Progenitor cell of endocrine pancreas (in vitro differentiated cells): ENCODE measurements at regions not wholly inside any gene's neighbourhood (a gene's known extent, or its start where the extent isn't known, plus 50 kb on each side); places are given as distances from the start of the nearest gene placed in this dataset.

Source experiments
- DNase-seq: peaks from one replicate; pipeline ENCODE4 v3.0.0; 2021; ENCODE audit warnings: low spot score; ENCODE audit not compliant: unreplicated experiment
- H3K27ac Mint-ChIP-seq: 2 replicates; pipeline ENCODE4 v1.8.0; 2021; ENCODE audit warnings: mild to moderate bottlenecking, moderate library complexity, mixed read lengths
- H3K27me3 Mint-ChIP-seq: 2 replicates; pipeline ENCODE4 v1.8.0; 2021; ENCODE audit warnings: mixed read lengths
- H3K36me3 Mint-ChIP-seq: 2 replicates; pipeline ENCODE4 v1.8.0; 2022; ENCODE audit warnings: mixed read lengths; ENCODE audit not compliant: insufficient read depth
- H3K4me1 Mint-ChIP-seq: 2 replicates; pipeline ENCODE4 v1.8.0; 2021; ENCODE audit warnings: low read depth, mixed read lengths
- H3K4me3 Mint-ChIP-seq: 2 replicates; pipeline ENCODE4 v1.8.0; 2021; ENCODE audit warnings: low read depth, mild to moderate bottlenecking, moderate library complexity, mixed read lengths
- H3K9me3 Mint-ChIP-seq: 2 replicates; pipeline ENCODE4 v1.8.0; 2021; ENCODE audit warnings: low read depth, mixed read lengths
- TF ChIP-seq, protein P1 (sequence below): fragments of 200-600 bp; sonication (generic); IDR thresholded peaks from one replicate; pipeline ENCODE4 v1.5.0; 2021; ENCODE audit warnings: antibody characterized with exemption, mild to moderate bottlenecking; ENCODE audit not compliant: unreplicated experiment

DNA sequence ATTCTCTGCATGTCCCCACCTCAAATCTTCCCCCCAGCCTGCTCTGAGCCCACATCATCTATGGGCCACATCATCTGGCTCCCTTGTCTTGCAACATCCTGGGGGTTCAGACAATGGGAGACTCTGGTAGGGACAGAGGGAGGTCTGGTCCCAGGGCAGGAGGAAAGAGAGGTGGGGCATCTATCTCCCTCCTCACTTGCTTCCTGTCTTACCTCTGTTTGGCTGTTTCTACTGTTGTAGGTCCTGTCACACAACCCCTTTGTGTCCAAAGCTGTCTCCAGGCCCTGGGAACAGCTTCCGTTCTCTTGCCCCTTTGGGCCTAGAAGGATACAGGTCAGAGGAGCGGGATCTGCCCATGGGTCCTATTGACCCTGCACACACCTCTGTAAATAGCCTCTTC lies 227.2 kb downstream of the NSG2 start:
- TF ChIP-seq, protein P1, sequence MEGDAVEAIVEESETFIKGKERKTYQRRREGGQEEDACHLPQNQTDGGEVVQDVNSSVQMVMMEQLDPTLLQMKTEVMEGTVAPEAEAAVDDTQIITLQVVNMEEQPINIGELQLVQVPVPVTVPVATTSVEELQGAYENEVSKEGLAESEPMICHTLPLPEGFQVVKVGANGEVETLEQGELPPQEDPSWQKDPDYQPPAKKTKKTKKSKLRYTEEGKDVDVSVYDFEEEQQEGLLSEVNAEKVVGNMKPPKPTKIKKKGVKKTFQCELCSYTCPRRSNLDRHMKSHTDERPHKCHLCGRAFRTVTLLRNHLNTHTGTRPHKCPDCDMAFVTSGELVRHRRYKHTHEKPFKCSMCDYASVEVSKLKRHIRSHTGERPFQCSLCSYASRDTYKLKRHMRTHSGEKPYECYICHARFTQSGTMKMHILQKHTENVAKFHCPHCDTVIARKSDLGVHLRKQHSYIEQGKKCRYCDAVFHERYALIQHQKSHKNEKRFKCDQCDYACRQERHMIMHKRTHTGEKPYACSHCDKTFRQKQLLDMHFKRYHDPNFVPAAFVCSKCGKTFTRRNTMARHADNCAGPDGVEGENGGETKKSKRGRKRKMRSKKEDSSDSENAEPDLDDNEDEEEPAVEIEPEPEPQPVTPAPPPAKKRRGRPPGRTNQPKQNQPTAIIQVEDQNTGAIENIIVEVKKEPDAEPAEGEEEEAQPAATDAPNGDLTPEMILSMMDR, result no peak
- Mint-ChIP-seq H3K27me3 (no peaks in the 10 kb centered on the region), H3K36me3 (no peaks in the 10 kb centered on the region), H3K4me3 (no peak overlapping the region), H3K27ac (no peak overlapping the region), H3K9me3 (peaks cover 6% of the 10 kb centered on the region), H3K4me1 (no peaks in the 10 kb centered on the region)
- DNase-seq, result no peak

DNA sequence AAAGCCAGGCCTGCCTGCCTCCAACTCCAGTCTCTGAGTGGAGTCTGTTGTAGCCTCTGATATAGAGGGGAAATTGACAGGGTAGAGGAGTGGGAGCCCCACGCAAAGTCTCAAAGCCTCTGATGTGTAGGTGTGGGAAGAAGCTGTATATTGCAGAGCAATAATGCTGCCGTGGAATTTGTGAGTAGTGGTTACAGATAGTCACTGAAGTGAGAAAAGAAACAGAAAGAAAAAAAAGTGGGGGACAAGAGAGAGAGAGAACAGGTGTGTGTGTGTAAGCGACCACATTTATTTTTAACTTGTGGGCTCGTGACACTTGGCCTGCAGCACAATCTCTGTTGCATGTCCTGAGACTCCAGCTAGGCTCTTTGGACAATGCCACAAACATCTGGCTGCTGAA lies 227.8 kb downstream of the NSG2 start:
- H3K36me3 Mint-ChIP-seq, result no peaks in the 10 kb centered on the region
- peaks cover 6% of the 10 kb centered on the region for H3K9me3 Mint-ChIP-seq
- no peak overlapping the region for H3K4me3 Mint-ChIP-seq
- TF ChIP-seq, protein P1, result no peak
- DNase-seq, result no peak
- H3K4me1 Mint-ChIP-seq, result no peaks in the 10 kb centered on the region
- H3K27me3 Mint-ChIP-seq, result no peaks in the 10 kb centered on the region
- H3K27ac Mint-ChIP-seq, result no peak overlapping the region

DNA sequence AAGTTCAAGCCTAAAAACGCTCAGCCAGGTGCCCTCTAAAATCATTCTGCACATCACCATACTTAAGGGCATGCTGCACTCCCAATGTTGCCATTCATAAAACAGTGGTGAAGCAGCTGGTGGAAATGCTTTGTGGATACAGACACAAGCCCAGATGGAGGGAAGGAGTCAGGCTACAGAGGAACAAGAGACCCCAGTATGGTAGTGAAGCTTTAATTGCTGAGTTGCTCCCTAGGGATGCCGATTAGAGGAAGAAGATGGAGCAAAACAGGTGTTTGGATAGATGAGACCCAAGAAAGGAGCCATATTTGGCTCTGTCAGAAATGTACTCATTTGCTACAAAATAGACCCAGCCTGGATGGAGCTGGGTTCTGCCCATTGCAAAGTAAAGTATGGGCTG lies 230.5 kb downstream of the NSG2 start:
- Mint-ChIP-seq H3K27me3 (no peaks in the 10 kb centered on the region), H3K4me1 (no peaks in the 10 kb centered on the region), H3K4me3 (no peak overlapping the region), H3K27ac (no peak overlapping the region), H3K9me3 (no peaks in the 10 kb centered on the region), H3K36me3 (no peaks in the 10 kb centered on the region)
- DNase-seq, result no peak
- TF ChIP-seq, protein P1, result no peak

DNA sequence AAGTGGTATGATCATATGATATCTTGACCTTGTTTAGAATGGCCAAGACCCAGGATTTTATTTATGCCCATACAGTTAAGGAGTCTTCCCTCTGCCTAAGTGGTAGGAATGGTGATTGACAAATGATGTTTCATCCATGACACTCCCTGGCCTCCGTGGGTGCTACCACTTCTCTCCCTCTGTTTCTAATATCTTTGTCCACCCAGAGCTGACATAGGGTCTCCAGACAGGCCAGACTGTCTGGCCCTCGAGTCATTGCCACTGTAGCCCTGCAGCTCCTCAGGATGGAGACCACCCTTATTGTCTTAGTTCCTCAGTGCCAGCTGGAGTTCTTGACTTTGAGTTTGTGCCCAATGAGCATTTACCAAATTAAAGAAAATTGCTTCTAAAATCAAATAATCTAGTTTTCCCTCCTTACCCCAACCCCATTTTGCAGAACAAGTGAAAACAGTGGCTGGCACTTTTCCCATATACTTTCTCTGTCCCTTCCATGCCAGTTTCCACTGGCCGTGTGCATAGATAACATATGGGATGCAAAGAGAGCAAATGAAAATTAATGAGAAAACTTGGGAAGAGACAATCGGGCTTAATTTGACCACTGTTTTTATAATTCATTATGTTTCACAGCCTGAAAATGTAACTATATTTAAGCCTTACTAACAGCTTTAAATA lies 235.7 kb downstream of the NSG2 start:
- Mint-ChIP-seq H3K4me1 (no peaks in the 10 kb centered on the region), H3K27ac (no peak overlapping the region), H3K9me3 (no peaks in the 10 kb centered on the region), H3K36me3 (no peaks in the 10 kb centered on the region), H3K4me3 (no peak overlapping the region), H3K27me3 (peaks cover 24% of the 10 kb centered on the region)
- TF ChIP-seq, protein P1, result no peak
- no peak for DNase-seq

DNA sequence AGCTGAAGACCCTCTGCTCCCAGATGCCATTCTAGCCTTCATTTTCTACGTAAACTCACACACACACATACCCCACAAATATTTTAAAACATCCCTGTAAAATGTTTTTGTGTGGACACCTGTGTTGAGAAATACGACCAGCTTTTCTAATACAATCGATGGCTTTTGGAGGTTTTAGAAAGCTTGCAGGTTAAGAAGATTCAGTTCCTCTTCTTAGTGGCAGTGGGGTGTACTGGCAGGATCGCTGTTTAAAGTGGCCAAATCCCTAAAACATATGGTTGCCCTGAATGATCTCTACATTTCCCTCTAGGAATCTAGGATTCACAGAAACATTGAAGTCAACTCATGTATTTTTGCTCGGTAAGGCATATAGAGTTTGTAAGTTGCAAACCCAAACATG lies 236.3 kb downstream of the NSG2 start:
- Mint-ChIP-seq H3K27ac (no peak overlapping the region), H3K4me3 (no peak overlapping the region), H3K36me3 (no peaks in the 10 kb centered on the region), H3K4me1 (no peaks in the 10 kb centered on the region), H3K9me3 (no peaks in the 10 kb centered on the region), H3K27me3 (peaks cover 29% of the 10 kb centered on the region)
- DNase-seq, result no peak
- TF ChIP-seq, protein P1, result no peak
